ENCODE measurements at regions not wholly inside any gene's neighbourhood (a gene's known extent, or its start where the extent isn't known, plus 50 kb on each side); places are given as distances from the start of the nearest gene placed in this dataset.

GRCh38 chr6:85129881-85130280, 320.0 kb upstream of the NT5E start:
- DNase-seq: peak; percentile 3
- Histone ChIP-seq H2AK9ac (replicated peaks; ENCODE audit: low read depth, low read length, poor library complexity) (no peak overlapping the region), H2AK5ac (ENCODE audit: low read depth, low read length) (no peak overlapping the region), H3K23ac (ENCODE audit: low read depth, low read length) (no peak overlapping the region), H4K91ac (ENCODE audit: insufficient read depth, low read depth, low read length) (no peak overlapping the region), H4K5ac (ENCODE audit: low read depth, low read length) (no peak overlapping the region), H3K4ac (ENCODE audit: low read depth, low read length) (no peak overlapping the region), H3K56ac (ENCODE audit: extremely low read depth, insufficient read depth, low read length) (no peak overlapping the region), H3K4me3 (ENCODE audit: insufficient read depth, low read depth, low read length) (no peak overlapping the region), H2BK120ac (ENCODE audit: low read depth, low read length) (no peak overlapping the region), H3K4me2 (ENCODE audit: low read depth, low read length) (no peak overlapping the region), H3K36me3 (ENCODE audit: control insufficient read depth, insufficient read depth, low read length) (no peaks in the 10 kb centered on the region), H3K27me3 (ENCODE audit: control insufficient read depth, insufficient read depth, low read length) (no peaks in the 10 kb centered on the region), H2BK20ac (ENCODE audit: low read depth, low read length) (no peak overlapping the region), H4K20me1 (ENCODE audit: insufficient read depth, low read length) (no peaks in the 10 kb centered on the region; the same call in 1 of the 2 replicates), H4K8ac (ENCODE audit: low read depth in 2 of 2, low read length in 2 of 2) (no peak overlapping the region), H3K27ac (ENCODE audit: insufficient read depth, low read length) (no peak overlapping the region), H3K18ac (ENCODE audit: low read depth, low read length) (no peak overlapping the region), H3K4me1 (ENCODE audit: control insufficient read depth, insufficient read depth, low read length) (no peaks in the 10 kb centered on the region), H2AFZ (replicated peaks; ENCODE audit: low read length, poor library complexity) (no peak overlapping the region), H3K14ac (replicated peaks; ENCODE audit: low read depth, low read length) (no peak overlapping the region), H3K9ac (ENCODE audit: low read depth, low read length) (no peak overlapping the region), H3K79me1 (ENCODE audit: low read depth in 1 of 2, low read length in 2 of 2) (no peaks in the 10 kb centered on the region), H3K9me1 (ENCODE audit: insufficient read depth, low read length) (no peaks in the 10 kb centered on the region), H3K9me3 (ENCODE audit: control insufficient read depth, insufficient read depth, low read length) (no peaks in the 10 kb centered on the region), H2BK15ac (ENCODE audit: low read depth, low read length) (no peak overlapping the region), H2BK5ac (ENCODE audit: low read depth, low read length, poor library complexity, severe bottlenecking) (no peak overlapping the region)
- no TSS peak for BruUV-seq (replicated peaks)
- intact Hi-C loops (cut with micrococcal nuclease): loop anchor here (10.0 kb wide), 1 partner anchor 705 kb away; no protein-coding TSS in a partner anchor
- ChIA-PET POLR2A (ENCODE audit: unreplicated experiment) (no interaction called here), CTCF (no interaction called here)
- WGBS, 2 experiments (ENCODE audit: extremely low coverage in 2 of 2, insufficient read length in 1 of 2): 71 to 100% methylated on average over 1 of the region's 5 CpGs
- TF ChIP-seq MAFK (IDR thresholded peaks at IDR 0.05; ENCODE audit: low read depth, low read length): no peak
- TF ChIP-seq CEBPB (IDR thresholded peaks at IDR 0.05; ENCODE audit: low read depth, low read length): no peak
- TF ChIP-seq BHLHE40 (IDR thresholded peaks at IDR 0.05; ENCODE audit: low read depth, low read length): no peak
- TF ChIP-seq, protein P1, sequence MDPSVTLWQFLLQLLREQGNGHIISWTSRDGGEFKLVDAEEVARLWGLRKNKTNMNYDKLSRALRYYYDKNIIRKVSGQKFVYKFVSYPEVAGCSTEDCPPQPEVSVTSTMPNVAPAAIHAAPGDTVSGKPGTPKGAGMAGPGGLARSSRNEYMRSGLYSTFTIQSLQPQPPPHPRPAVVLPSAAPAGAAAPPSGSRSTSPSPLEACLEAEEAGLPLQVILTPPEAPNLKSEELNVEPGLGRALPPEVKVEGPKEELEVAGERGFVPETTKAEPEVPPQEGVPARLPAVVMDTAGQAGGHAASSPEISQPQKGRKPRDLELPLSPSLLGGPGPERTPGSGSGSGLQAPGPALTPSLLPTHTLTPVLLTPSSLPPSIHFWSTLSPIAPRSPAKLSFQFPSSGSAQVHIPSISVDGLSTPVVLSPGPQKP (IDR thresholded peaks at IDR 0.05; ENCODE audit: borderline replicate concordance, low read depth, low read length): no peak
- TF ChIP-seq USF2 (IDR thresholded peaks at IDR 0.05; ENCODE audit: low read depth, low read length): no peak
- TF ChIP-seq RFX5 (IDR thresholded peaks at IDR 0.05; ENCODE audit: low read depth, low read length): no peak
- no peak for TF ChIP-seq RAD21 (IDR thresholded peaks at IDR 0.05; ENCODE audit: low read length)
- no peak for TF ChIP-seq CTCF (conservative IDR thresholded peaks at IDR 0.05; ENCODE audit: low read depth, low read length)
- TF ChIP-seq SMC3 (IDR thresholded peaks at IDR 0.05; ENCODE audit: low read depth, low read length): no peak
- TF ChIP-seq MAZ (IDR thresholded peaks at IDR 0.05; ENCODE audit: borderline replicate concordance, low read depth, low read length): no peak
- no peak for TF ChIP-seq MXI1 (IDR thresholded peaks at IDR 0.05; ENCODE audit: borderline replicate concordance, low read depth, low read length)
- TF ChIP-seq CHD1 (IDR thresholded peaks at IDR 0.05; ENCODE audit: low read depth, low read length): no peak
- TF ChIP-seq RCOR1 (IDR thresholded peaks at IDR 0.05; ENCODE audit: insufficient replicate concordance, low read length): no peak
- TF ChIP-seq FOS (IDR thresholded peaks at IDR 0.05; ENCODE audit: low read depth, low read length): no peak
- TF ChIP-seq NFE2L2 (IDR thresholded peaks at IDR 0.05; ENCODE audit: low read depth, low read length): no peak
- TF ChIP-seq POLR2A (IDR thresholded peaks at IDR 0.05; ENCODE audit: low read depth, low read length): no peak
- in situ Hi-C loops (cut with MboI; ENCODE audit: low sequenced_read_pairs): no loop called here
- no peak for ATAC-seq (ENCODE audit: low read depth)
- dilution Hi-C loops (cut with HindIII; ENCODE audit: low sequenced_read_pairs, unreplicated experiment): no loop called here

All from IMR-90 (cell line).